GM10248 (cell line): ENCODE measurements at regions not wholly inside any gene's neighbourhood (a gene's known extent, or its start where the extent isn't known, plus 50 kb on each side); places are given as distances from the start of the nearest gene placed in this dataset.

Experiments
- CTCF ChIA-PET: fragments of 300-600 bp; sonication (Branson Sonifier 250); formaldehyde crosslinking; extraction: SDS; loops from one replicate; lab custom pipeline; 2021; ENCODE audit warnings: antibody characterized with exemption; lab: Yijun Ruan, JAX
- POLR2A ChIA-PET: fragments of 350-650 bp; sonication (Branson Sonifier 250); formaldehyde crosslinking; extraction: SDS; loops from one replicate; lab custom pipeline; 2020; ENCODE audit warnings: antibody characterized with exemption; lab: Yijun Ruan, JAX
- DNase-seq: peaks from one replicate; pipeline ENCODE4 v3.0.0; 2012; ENCODE audit errors: extremely low spot score
- CTCF ChIP-seq: IDR thresholded peaks from 2 replicates; pipeline ENCODE4 v1.5.1; 2012; ENCODE audit warnings: mild to moderate bottlenecking, low read depth; ENCODE audit errors: extremely low read depth, missing control alignments, control extremely low read depth

- ChIA-PET POLR2A (no interaction called here), CTCF (no interaction called here)
- no peak for TF ChIP-seq CTCF
- no peak for DNase-seq
Observed at GRCh38 chr2:167555098-167555720, 666.9 kb downstream of the XIRP2 start.

- POLR2A ChIA-PET, result no interaction called here
- no peak for TF ChIP-seq CTCF
- CTCF ChIA-PET, result interaction anchor here (1.1 to 1.8 kb wide), 2 partner anchors 10 to 14 kb away, joined by 3 to 5 read pairs; no protein-coding TSS in a partner anchor
- no peak for DNase-seq
Observed at GRCh38 chr2:167553635-167554034, 665.4 kb downstream of the XIRP2 start.

GRCh38 chr2:167551416-167551815 lies 663.1 kb downstream of the XIRP2 start:
- ChIA-PET POLR2A (no interaction called here), CTCF (no interaction called here)
- no peak for DNase-seq
- TF ChIP-seq CTCF, result no peak

GRCh38 chr2:167550448-167550847 lies 662.2 kb downstream of the XIRP2 start:
- CTCF ChIA-PET, result no interaction called here
- peak; percentile 18 for TF ChIP-seq CTCF
- POLR2A ChIA-PET, result no interaction called here
- peak; percentile 10 for DNase-seq

- no peak for DNase-seq
- ChIA-PET CTCF (interaction anchor here (0.9 kb wide), 1 partner anchor 9 kb away, joined by 3 read pairs; no protein-coding TSS in a partner anchor), POLR2A (no interaction called here)
- TF ChIP-seq CTCF, result no peak
Observed at GRCh38 chr2:167548396-167548795, 660.1 kb downstream of the XIRP2 start.

- POLR2A ChIA-PET, result no interaction called here
- TF ChIP-seq CTCF, result no peak
- CTCF ChIA-PET, result no interaction called here
- no peak for DNase-seq
Observed at GRCh38 chr2:167544602-167545001, 656.3 kb downstream of the XIRP2 start.
